Gastrocnemius medialis (tissue), 4 donors: ENCODE measurements at regions not wholly inside any gene's neighbourhood (a gene's known extent, or its start where the extent isn't known, plus 50 kb on each side); places are given as distances from the start of the nearest gene placed in this dataset.

Experiments
- POLR2A ChIP-seq, 2 donors: fragments of 450-650 bp; IDR thresholded peaks; one replicate each; pipeline ENCODE4 v1.6.1; 2017; ENCODE audit warnings: antibody characterized with exemption in 2 of 2, mild to moderate bottlenecking in 2 of 2, moderate library complexity in 2 of 2
- TF ChIP-seq, protein P1 (sequence below), 5 experiments: fragments of 450-650 bp in 3 of 5; fragments of 200-600 bp in 2 of 5; sonication (generic) in 2 of 5; IDR thresholded peaks in 4 of 5; conservative IDR thresholded peaks in 1 of 5; 1 replicate in 4 of 5; 2 replicates in 1 of 5; pipeline ENCODE4 v1.5.1; 2016 to 2019; ENCODE audit warnings: antibody characterized with exemption in 5 of 5, mild to moderate bottlenecking in 3 of 5, moderate library complexity in 3 of 5

DNA sequence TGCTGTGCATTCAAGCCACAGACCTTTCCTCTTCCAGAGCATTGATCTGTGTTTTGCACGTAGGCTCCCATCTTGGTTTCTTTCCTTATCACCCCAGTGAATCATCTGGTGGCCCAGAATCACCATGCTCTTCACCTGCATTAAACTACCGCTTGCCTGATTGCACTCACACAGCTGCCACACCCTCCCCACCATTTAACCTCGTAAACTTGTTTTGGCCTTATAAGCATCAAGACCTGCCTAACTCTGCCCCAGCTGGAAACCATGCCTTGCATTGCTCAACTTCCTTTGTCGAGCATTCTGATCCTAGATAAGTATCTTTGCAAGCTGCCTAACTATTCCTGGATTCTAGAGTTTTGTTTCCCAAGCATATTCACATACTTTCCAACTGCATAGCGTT, 369.6 kb upstream of the SEMA6A start:
- TF ChIP-seq, protein P1, sequence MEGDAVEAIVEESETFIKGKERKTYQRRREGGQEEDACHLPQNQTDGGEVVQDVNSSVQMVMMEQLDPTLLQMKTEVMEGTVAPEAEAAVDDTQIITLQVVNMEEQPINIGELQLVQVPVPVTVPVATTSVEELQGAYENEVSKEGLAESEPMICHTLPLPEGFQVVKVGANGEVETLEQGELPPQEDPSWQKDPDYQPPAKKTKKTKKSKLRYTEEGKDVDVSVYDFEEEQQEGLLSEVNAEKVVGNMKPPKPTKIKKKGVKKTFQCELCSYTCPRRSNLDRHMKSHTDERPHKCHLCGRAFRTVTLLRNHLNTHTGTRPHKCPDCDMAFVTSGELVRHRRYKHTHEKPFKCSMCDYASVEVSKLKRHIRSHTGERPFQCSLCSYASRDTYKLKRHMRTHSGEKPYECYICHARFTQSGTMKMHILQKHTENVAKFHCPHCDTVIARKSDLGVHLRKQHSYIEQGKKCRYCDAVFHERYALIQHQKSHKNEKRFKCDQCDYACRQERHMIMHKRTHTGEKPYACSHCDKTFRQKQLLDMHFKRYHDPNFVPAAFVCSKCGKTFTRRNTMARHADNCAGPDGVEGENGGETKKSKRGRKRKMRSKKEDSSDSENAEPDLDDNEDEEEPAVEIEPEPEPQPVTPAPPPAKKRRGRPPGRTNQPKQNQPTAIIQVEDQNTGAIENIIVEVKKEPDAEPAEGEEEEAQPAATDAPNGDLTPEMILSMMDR (IDR thresholded peaks at IDR 0.05 in 4 of 5, conservative IDR thresholded peaks at IDR 0.05 in 1 of 5) = no peak
- TF ChIP-seq POLR2A (IDR thresholded peaks at IDR 0.05) = no peak
